NCI-H82 treated with DMSO at 0.1 percent for 48 hours (cell line): ENCODE measurements at regions not wholly inside any gene's neighbourhood (a gene's known extent, or its start where the extent isn't known, plus 50 kb on each side); places are given as distances from the start of the nearest gene placed in this dataset.

Experiments
- DNase-seq: peaks from one replicate; lab custom pipeline; 2025; ENCODE audit not compliant: unreplicated experiment; lab: John Stamatoyannopoulos, UW

- no peak for DNase-seq
Measured at GRCh38 chr2:158732573-158733429, 62.3 kb upstream of the DAPL1 start.

DNA sequence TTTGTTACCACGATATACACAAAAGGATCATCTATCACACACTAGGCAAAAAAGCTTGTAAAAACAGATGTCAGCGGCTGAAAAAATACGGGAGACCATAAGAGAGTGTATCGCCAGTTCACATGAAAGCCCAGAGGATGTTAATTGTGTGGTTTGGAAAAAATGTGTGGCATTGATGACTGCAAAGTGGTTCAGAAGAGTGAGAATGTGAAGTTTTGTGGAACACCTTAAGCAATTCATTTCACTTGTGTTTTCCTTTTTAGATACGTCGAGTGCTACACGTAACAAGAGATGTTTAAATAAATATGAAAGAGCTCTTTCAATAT lies 61.7 kb upstream of the DAPL1 start:
- no peak for DNase-seq

DNA sequence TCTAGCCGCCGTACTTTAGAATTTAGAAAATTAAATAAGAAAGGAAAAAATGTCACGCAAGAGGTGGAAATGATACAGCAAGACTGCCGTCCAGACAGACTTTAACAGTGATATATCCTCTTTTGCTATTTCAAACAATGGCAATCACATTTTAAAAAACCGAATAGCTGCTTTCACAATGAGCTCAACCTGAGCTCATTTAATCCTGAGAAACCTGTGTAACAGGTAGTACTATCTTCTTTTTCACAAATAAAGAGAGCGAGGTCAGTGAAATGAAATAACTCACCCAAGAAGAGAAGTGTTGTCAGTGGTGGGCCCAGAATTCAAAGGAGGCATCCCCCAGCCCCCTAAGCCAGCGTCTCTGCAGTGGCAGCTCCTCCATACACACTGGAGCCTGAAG lies 60.7 kb upstream of the DAPL1 start:
- no peak for DNase-seq

- DNase-seq, result no peak
Measured at GRCh38 chr2:158735822-158736580, 59.1 kb upstream of the DAPL1 start.

DNA sequence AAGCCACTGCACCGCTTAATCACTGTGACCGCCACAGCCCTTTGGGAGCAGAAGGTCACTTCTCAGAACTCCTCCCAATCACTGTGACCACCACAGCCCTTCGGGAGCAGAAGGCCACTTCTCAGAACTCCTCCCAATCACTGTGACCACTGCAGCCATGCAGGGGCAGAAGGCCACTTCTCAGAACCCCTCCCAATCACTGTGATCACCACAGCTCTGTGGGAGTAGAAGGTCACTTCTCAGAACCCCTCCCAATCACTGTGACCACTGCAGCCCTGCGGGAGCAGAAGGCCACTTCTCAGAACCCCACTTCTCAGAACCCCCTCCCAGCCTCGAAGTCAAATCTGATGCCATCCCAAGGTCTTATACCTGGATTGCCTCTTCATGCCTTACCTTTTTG lies 56.8 kb upstream of the DAPL1 start:
- no peak for DNase-seq

DNA sequence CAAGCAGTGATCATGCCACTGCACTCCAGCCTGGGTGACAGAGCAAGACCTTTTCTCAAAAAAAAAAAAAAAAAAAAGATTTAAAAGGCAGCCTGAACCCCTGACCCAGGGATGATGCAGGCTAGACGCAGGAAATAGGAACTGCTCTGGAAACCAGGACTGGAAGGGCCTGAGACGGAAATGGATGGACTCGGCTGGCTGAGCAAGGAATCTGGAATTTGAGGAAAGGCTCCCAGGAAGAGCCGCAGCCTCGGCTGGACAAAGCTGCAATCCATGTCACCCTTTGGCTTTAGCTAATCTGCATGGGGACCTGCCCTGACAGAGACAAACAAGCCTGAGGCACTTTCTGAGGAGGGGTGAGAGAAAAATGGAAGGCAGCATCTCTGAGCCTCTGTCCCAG lies 55.0 kb upstream of the DAPL1 start:
- DNase-seq, result no peak

GRCh38 chr2:158740621-158741020 lies 54.5 kb upstream of the DAPL1 start:
- DNase-seq, result no peak

- no peak for DNase-seq
Measured at GRCh38 chr2:158741625-158742024, 53.5 kb upstream of the DAPL1 start.

- DNase-seq, result no peak
Measured at GRCh38 chr2:158742536-158742935, 52.6 kb upstream of the DAPL1 start.

DNA sequence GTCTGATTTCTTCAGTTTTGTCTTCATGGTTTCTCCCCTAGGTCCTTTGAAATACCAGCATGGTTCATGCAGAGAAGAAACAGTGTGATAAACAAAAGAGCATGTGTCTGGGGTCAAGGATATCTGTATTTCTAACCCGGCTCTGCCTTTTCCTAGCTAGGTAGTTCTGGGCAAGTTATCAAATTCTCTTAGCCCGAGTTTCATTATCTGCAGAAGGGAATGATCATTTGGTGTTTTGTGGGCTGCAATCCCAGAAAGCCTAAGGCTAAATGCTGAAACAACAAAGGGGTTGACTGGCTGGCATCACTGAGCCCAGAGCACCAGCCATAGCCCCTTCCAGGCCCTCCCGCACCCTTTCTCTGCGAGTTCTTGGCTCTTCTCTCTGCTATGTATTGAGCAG lies 51.7 kb upstream of the DAPL1 start:
- DNase-seq, result no peak

- DNase-seq, result no peak
Measured at GRCh38 chr2:158743879-158744278, 51.2 kb upstream of the DAPL1 start.

- DNase-seq, result peak; percentile 53
Measured at GRCh38 chr2:158745067-158745865, 49.9 kb upstream of the DAPL1 start.
